WTC11 (cell line): ENCODE measurements at regions not wholly inside any gene's neighbourhood (a gene's known extent, or its start where the extent isn't known, plus 50 kb on each side); places are given as distances from the start of the nearest gene placed in this dataset.

Source experiments
- ATAC-seq: fragments of 200-7000 bp; cut with Tn5 transposase; 2 replicates; pipeline ENCODE4 v1.10.0; 2021; ENCODE audit warnings: mild to moderate bottlenecking, moderate library complexity
- CTCF ChIA-PET: fragments of 300-600 bp; sonication (Branson Sonifier 250); formaldehyde crosslinking; loops from one replicate; lab custom pipeline; 2021; ENCODE audit warnings: antibody characterized with exemption; lab: Charles Lee
- POLR2A ChIA-PET: fragments of 350-600 bp; sonication (Branson Sonifier 250); formaldehyde crosslinking; loops from one replicate; lab custom pipeline; 2021; ENCODE audit warnings: antibody characterized with exemption; lab: Charles Lee
- DNase-seq: peaks from one replicate; pipeline ENCODE4 v3.0.0; 2021; ENCODE audit warnings: low spot score
- H3K27ac Mint-ChIP-seq: 2 replicates; pipeline ENCODE4 v1.8.0; 2021; ENCODE audit warnings: mixed read lengths
- H3K27me3 Mint-ChIP-seq: 2 replicates; pipeline ENCODE4 v1.8.0; 2021; ENCODE audit warnings: low read depth, mild to moderate bottlenecking, moderate library complexity, mixed read lengths
- H3K36me3 Mint-ChIP-seq: 2 replicates; pipeline ENCODE4 v1.8.0; 2021; ENCODE audit warnings: mixed read lengths
- H3K4me1 Mint-ChIP-seq: 2 replicates; pipeline ENCODE4 v1.8.0; 2022; ENCODE audit warnings: mixed read lengths
- H3K4me3 Mint-ChIP-seq: 2 replicates; pipeline ENCODE4 v1.8.0; 2021; ENCODE audit warnings: mild to moderate bottlenecking, moderate library complexity, mixed read lengths
- H3K9me3 Mint-ChIP-seq: 2 replicates; pipeline ENCODE4 v1.8.0; 2021; ENCODE audit warnings: mixed read lengths
- AR ChIP-seq: fragments of 250-450 bp; sonication (Bioruptor Pico); IDR thresholded peaks from 2 replicates; pipeline ENCODE4 v1.9.0; 2021; ENCODE audit warnings: mild to moderate bottlenecking
- ATF6 ChIP-seq: sonication (generic); formaldehyde crosslinking; IDR thresholded peaks from 2 replicates; pipeline ENCODE4 v1.8.1; 2023; ENCODE audit warnings: mild to moderate bottlenecking, missing genetic modification reagents
- ETV6 ChIP-seq: sonication (generic); formaldehyde crosslinking; IDR thresholded peaks from 2 replicates; pipeline ENCODE4 v1.8.1; 2022; ENCODE audit warnings: mild to moderate bottlenecking, missing genetic modification reagents
- MXD4 ChIP-seq: fragments of 250-450 bp; sonication (Bioruptor Pico); IDR thresholded peaks from 2 replicates; pipeline ENCODE4 v1.8.0; 2021; ENCODE audit warnings: mild to moderate bottlenecking, moderate library complexity, borderline replicate concordance
- MYBL2 ChIP-seq: sonication (generic); formaldehyde crosslinking; IDR thresholded peaks from 2 replicates; pipeline ENCODE4 v1.8.1; 2023; ENCODE audit warnings: mild to moderate bottlenecking, moderate library complexity, missing genetic modification reagents
- NR2C2 ChIP-seq: sonication (generic); formaldehyde crosslinking; IDR thresholded peaks from 2 replicates; pipeline ENCODE4 v1.8.0; 2022; ENCODE audit warnings: mild to moderate bottlenecking, missing genetic modification reagents
- PRRX2 ChIP-seq: fragments of 250-450 bp; sonication (Bioruptor Pico); IDR thresholded peaks from 2 replicates; pipeline ENCODE4 v1.8.0; 2021; ENCODE audit warnings: mild to moderate bottlenecking
- RORB ChIP-seq: fragments of 250-450 bp; sonication (Bioruptor Pico); IDR thresholded peaks from 2 replicates; pipeline ENCODE4 v1.9.0; 2021; ENCODE audit warnings: mild to moderate bottlenecking
- SOX15 ChIP-seq: fragments of 250-450 bp; sonication (Bioruptor Pico); IDR thresholded peaks from 2 replicates; pipeline ENCODE4 v1.9.0; 2021; ENCODE audit warnings: mild to moderate bottlenecking
- ZNF232 ChIP-seq: sonication (generic); formaldehyde crosslinking; IDR thresholded peaks from 2 replicates; pipeline ENCODE4 v1.8.0; 2022; ENCODE audit warnings: mild to moderate bottlenecking, missing genetic modification reagents
- ZNF263 ChIP-seq: sonication (generic); formaldehyde crosslinking; IDR thresholded peaks from 2 replicates; pipeline ENCODE4 v1.8.1; 2022; ENCODE audit warnings: low read depth, mild to moderate bottlenecking, moderate library complexity, missing genetic modification reagents
- ZNF416 ChIP-seq: fragments of 250-450 bp; sonication (Bioruptor Pico); IDR thresholded peaks from 2 replicates; pipeline ENCODE4 v1.9.0; 2021; ENCODE audit warnings: mild to moderate bottlenecking, inconsistent platforms
- ZNF423 ChIP-seq: fragments of 250-450 bp; sonication (Bioruptor Pico); IDR thresholded peaks from 2 replicates; pipeline ENCODE4 v2.1.2; 2022; ENCODE audit warnings: mild to moderate bottlenecking, moderate library complexity
- TF ChIP-seq, protein P1 (sequence below): sonication (generic); formaldehyde crosslinking; IDR thresholded peaks from 2 replicates; pipeline ENCODE4 v1.8.1; 2023; ENCODE audit warnings: mild to moderate bottlenecking, missing genetic modification reagents, borderline replicate concordance
- TF ChIP-seq, protein P2 (sequence below): sonication (generic); formaldehyde crosslinking; conservative IDR thresholded peaks from 2 replicates; pipeline ENCODE4 v1.8.1; 2023; ENCODE audit warnings: mild to moderate bottlenecking, low read depth, missing genetic modification reagents, moderate library complexity
- TF ChIP-seq, protein P3 (sequence below): sonication (generic); formaldehyde crosslinking; IDR thresholded peaks from 2 replicates; pipeline ENCODE4 v1.8.1; 2022; ENCODE audit warnings: missing genetic modification reagents, borderline replicate concordance
- TF ChIP-seq, protein P4 (sequence below): sonication (generic); formaldehyde crosslinking; IDR thresholded peaks from 2 replicates; pipeline ENCODE4 v1.8.0; 2022; ENCODE audit warnings: mild to moderate bottlenecking, missing genetic modification reagents
- TF ChIP-seq, protein P5 (sequence below): fragments of 250-450 bp; sonication (Bioruptor Pico); IDR thresholded peaks from 2 replicates; pipeline ENCODE4 v1.8.0; 2021; ENCODE audit warnings: mild to moderate bottlenecking

DNA sequence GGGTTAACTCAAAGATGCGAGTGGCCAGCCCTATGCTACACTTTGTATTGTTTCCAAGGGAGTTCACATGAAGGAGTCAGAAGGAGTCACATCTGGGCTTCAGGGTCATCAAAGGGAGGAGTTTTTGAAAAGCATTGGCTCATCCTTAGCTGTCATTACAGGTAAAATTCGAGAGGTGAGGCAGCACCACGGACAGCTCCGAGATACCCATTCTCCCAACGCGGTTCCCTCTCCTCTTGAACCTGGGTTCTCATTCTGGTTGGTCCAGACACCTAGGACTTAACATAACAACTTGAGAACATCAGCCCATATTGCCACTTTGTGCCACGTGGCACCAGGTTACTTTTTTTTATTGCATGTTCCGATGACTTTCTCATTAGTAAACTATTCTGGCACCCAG lies 768.6 kb downstream of the NLGN4Y start:
- no peaks in the 10 kb centered on the region for H3K9me3 Mint-ChIP-seq
- ATAC-seq (no peak), DNase-seq (peak; percentile 29)
- ChIA-PET POLR2A (no interaction called here), CTCF (no interaction called here)
- H3K4me3 Mint-ChIP-seq, result no peak overlapping the region
- no peak for TF ChIP-seq ETV6
- TF ChIP-seq NR2C2 (CRISPR knock-in tag), result no peak
- no peak for TF ChIP-seq ZNF416
- TF ChIP-seq, protein P1, sequence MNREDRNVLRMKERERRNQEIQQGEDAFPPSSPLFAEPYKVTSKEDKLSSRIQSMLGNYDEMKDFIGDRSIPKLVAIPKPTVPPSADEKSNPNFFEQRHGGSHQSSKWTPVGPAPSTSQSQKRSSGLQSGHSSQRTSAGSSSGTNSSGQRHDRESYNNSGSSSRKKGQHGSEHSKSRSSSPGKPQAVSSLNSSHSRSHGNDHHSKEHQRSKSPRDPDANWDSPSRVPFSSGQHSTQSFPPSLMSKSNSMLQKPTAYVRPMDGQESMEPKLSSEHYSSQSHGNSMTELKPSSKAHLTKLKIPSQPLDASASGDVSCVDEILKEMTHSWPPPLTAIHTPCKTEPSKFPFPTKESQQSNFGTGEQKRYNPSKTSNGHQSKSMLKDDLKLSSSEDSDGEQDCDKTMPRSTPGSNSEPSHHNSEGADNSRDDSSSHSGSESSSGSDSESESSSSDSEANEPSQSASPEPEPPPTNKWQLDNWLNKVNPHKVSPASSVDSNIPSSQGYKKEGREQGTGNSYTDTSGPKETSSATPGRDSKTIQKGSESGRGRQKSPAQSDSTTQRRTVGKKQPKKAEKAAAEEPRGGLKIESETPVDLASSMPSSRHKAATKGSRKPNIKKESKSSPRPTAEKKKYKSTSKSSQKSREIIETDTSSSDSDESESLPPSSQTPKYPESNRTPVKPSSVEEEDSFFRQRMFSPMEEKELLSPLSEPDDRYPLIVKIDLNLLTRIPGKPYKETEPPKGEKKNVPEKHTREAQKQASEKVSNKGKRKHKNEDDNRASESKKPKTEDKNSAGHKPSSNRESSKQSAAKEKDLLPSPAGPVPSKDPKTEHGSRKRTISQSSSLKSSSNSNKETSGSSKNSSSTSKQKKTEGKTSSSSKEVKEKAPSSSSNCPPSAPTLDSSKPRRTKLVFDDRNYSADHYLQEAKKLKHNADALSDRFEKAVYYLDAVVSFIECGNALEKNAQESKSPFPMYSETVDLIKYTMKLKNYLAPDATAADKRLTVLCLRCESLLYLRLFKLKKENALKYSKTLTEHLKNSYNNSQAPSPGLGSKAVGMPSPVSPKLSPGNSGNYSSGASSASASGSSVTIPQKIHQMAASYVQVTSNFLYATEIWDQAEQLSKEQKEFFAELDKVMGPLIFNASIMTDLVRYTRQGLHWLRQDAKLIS (CRISPR knock-in tag), result no peak
- TF ChIP-seq ZNF263 (CRISPR knock-in tag), result no peak
- no peak for TF ChIP-seq ZNF232 (CRISPR knock-in tag)
- no peak for TF ChIP-seq RORB (CRISPR knock-in tag)
- no peak overlapping the region for H3K27ac Mint-ChIP-seq
- peaks cover 7% of the 10 kb centered on the region for H3K4me1 Mint-ChIP-seq
- no peaks in the 10 kb centered on the region for H3K36me3 Mint-ChIP-seq
- H3K27me3 Mint-ChIP-seq, result no peaks in the 10 kb centered on the region

GRCh38 chrY:15301879-15302278 lies 777.5 kb downstream of the NLGN4Y start:
- Mint-ChIP-seq H3K4me3 (no peak overlapping the region), H3K9me3 (peaks cover 31% of the 10 kb centered on the region), H3K27me3 (peaks cover 2% of the 10 kb centered on the region; the same call in 1 of the 2 replicates), H3K27ac (no peak overlapping the region), H3K36me3 (peaks cover 21% of the 10 kb centered on the region)
- DNase-seq, result no peak
- no peak for ATAC-seq
- ChIA-PET CTCF (no interaction called here), POLR2A (no interaction called here)
- no peak for TF ChIP-seq ATF6 (CRISPR knock-in tag)
- TF ChIP-seq SOX15, result no peak
- TF ChIP-seq, protein P2, sequence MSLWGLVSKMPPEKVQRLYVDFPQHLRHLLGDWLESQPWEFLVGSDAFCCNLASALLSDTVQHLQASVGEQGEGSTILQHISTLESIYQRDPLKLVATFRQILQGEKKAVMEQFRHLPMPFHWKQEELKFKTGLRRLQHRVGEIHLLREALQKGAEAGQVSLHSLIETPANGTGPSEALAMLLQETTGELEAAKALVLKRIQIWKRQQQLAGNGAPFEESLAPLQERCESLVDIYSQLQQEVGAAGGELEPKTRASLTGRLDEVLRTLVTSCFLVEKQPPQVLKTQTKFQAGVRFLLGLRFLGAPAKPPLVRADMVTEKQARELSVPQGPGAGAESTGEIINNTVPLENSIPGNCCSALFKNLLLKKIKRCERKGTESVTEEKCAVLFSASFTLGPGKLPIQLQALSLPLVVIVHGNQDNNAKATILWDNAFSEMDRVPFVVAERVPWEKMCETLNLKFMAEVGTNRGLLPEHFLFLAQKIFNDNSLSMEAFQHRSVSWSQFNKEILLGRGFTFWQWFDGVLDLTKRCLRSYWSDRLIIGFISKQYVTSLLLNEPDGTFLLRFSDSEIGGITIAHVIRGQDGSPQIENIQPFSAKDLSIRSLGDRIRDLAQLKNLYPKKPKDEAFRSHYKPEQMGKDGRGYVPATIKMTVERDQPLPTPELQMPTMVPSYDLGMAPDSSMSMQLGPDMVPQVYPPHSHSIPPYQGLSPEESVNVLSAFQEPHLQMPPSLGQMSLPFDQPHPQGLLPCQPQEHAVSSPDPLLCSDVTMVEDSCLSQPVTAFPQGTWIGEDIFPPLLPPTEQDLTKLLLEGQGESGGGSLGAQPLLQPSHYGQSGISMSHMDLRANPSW (CRISPR knock-in tag), result no peak
- TF ChIP-seq MXD4 (CRISPR knock-in tag), result no peak
- no peak for TF ChIP-seq PRRX2 (CRISPR knock-in tag)
- TF ChIP-seq ZNF423 (CRISPR knock-in tag), result no peak
- no peak for TF ChIP-seq AR
- TF ChIP-seq, protein P3, sequence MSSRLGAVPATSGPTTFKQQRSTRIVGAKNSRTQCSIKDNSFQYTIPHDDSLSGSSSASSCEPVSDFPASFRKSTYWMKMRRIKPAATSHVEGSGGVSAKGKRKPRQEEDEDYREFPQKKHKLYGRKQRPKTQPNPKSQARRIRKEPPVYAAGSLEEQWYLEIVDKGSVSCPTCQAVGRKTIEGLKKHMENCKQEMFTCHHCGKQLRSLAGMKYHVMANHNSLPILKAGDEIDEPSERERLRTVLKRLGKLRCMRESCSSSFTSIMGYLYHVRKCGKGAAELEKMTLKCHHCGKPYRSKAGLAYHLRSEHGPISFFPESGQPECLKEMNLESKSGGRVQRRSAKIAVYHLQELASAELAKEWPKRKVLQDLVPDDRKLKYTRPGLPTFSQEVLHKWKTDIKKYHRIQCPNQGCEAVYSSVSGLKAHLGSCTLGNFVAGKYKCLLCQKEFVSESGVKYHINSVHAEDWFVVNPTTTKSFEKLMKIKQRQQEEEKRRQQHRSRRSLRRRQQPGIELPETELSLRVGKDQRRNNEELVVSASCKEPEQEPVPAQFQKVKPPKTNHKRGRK (CRISPR knock-in tag), result no peak
- TF ChIP-seq, protein P4, sequence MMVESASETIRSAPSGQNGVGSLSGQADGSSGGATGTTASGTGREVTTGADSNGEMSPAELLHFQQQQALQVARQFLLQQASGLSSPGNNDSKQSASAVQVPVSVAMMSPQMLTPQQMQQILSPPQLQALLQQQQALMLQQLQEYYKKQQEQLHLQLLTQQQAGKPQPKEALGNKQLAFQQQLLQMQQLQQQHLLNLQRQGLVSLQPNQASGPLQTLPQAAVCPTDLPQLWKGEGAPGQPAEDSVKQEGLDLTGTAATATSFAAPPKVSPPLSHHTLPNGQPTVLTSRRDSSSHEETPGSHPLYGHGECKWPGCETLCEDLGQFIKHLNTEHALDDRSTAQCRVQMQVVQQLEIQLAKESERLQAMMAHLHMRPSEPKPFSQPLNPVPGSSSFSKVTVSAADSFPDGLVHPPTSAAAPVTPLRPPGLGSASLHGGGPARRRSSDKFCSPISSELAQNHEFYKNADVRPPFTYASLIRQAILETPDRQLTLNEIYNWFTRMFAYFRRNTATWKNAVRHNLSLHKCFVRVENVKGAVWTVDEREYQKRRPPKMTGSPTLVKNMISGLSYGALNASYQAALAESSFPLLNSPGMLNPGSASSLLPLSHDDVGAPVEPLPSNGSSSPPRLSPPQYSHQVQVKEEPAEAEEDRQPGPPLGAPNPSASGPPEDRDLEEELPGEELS, result no peak
- TF ChIP-seq, protein P5, sequence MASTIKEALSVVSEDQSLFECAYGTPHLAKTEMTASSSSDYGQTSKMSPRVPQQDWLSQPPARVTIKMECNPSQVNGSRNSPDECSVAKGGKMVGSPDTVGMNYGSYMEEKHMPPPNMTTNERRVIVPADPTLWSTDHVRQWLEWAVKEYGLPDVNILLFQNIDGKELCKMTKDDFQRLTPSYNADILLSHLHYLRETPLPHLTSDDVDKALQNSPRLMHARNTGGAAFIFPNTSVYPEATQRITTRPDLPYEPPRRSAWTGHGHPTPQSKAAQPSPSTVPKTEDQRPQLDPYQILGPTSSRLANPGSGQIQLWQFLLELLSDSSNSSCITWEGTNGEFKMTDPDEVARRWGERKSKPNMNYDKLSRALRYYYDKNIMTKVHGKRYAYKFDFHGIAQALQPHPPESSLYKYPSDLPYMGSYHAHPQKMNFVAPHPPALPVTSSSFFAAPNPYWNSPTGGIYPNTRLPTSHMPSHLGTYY, result no peak
- TF ChIP-seq MYBL2 (CRISPR knock-in tag), result no peak
- TF ChIP-seq, all 79 proteins: peak for 0
- peaks cover 18% of the 10 kb centered on the region for H3K4me1 Mint-ChIP-seq
